ENCODE measurements at regions not wholly inside any gene's neighbourhood (a gene's known extent, or its start where the extent isn't known, plus 50 kb on each side); places are given as distances from the start of the nearest gene placed in this dataset.

- WGBS (ENCODE audit: low lambda C conversion rate), result 70% methylated on average over 11 of the region's 11 CpGs
- H3F3A ChIP-seq (replicated peaks; ENCODE audit: insufficient read depth), result no peaks in the 10 kb centered on the region
- H3K9ac ChIP-seq, result no peak overlapping the region
- H3K4me2 ChIP-seq, result no peak overlapping the region
- H3K4me1 ChIP-seq (ENCODE audit: control insufficient read depth in 1 of 2, insufficient read depth in 2 of 2, low read depth in 1 of 2, low read length in 1 of 2), result peaks cover 0 to 16% of the 10 kb centered on the region in 2 experiments; a peak in 1 of 4 replicates
- no peak overlapping the region for H3K27ac ChIP-seq (ENCODE audit: low read depth in 2 of 2, low read length in 1 of 2)
- TF ChIP-seq RAD21 (IDR thresholded peaks at IDR 0.05; ENCODE audit: low read length), result no peak
- TF ChIP-seq NRF1 (IDR thresholded peaks at IDR 0.05; ENCODE audit: low read depth, low read length), result no peak
- no peak for TF ChIP-seq CHD2 (IDR thresholded peaks at IDR 0.05; ENCODE audit: low read length, partially characterized antibody)
- no peak for TF ChIP-seq REST (IDR thresholded peaks at IDR 0.05; ENCODE audit: low read depth, low read length)
- no peak for TF ChIP-seq EZH2phosphoT487 (IDR thresholded peaks at IDR 0.05; ENCODE audit: borderline replicate concordance, low read depth)
- no peak for TF ChIP-seq USF1 (IDR thresholded peaks at IDR 0.05; ENCODE audit: borderline replicate concordance, low read depth)
- TF ChIP-seq JUND (IDR thresholded peaks at IDR 0.05), result no peak
- no peak for TF ChIP-seq MAX (IDR thresholded peaks at IDR 0.05; ENCODE audit: low read depth)
- no peak for TF ChIP-seq EP300 (IDR thresholded peaks at IDR 0.05; ENCODE audit: borderline replicate concordance in 1 of 2, low read depth in 1 of 2, low read length in 1 of 2)
- TF ChIP-seq USF2 (IDR thresholded peaks at IDR 0.05; ENCODE audit: borderline replicate concordance, low read depth, low read length), result no peak
- TF ChIP-seq YY1 (IDR thresholded peaks at IDR 0.05; ENCODE audit: low read depth), result no peak
- TF ChIP-seq RFX5 (IDR thresholded peaks at IDR 0.05; ENCODE audit: low read length), result no peak
- no peak for TF ChIP-seq FOXM1 (IDR thresholded peaks at IDR 0.05; ENCODE audit: low read depth)
- TF ChIP-seq GABPA (IDR thresholded peaks at IDR 0.05; ENCODE audit: low read depth), result no peak
- TF ChIP-seq IRF3 (IDR thresholded peaks at IDR 0.05; ENCODE audit: low read depth, low read length), result no peak
- no peak for TF ChIP-seq POLR2AphosphoS5 (IDR thresholded peaks at IDR 0.05; ENCODE audit: low read depth, low read length)
- no peak for TF ChIP-seq TCF12 (IDR thresholded peaks at IDR 0.05)
- H3K27me3 ChIP-seq (ENCODE audit: insufficient read depth), result no peaks in the 10 kb centered on the region; the same call in 1 of the 2 replicates
- no peak for DNase-seq
- no peaks in the 10 kb centered on the region for H4K20me1 ChIP-seq (ENCODE audit: insufficient read depth)
- no peak overlapping the region for H2AFZ ChIP-seq (ENCODE audit: low read depth)
- no peaks in the 10 kb centered on the region for H3K79me2 ChIP-seq (ENCODE audit: insufficient read depth)
- POLR2A ChIA-PET, result no interaction called here
- no peaks in the 10 kb centered on the region for H3K9me2 ChIP-seq
- H3K4me3 ChIP-seq (ENCODE audit: low read depth in 2 of 2, low read length in 1 of 2), result no peak overlapping the region
- H3K9me3 ChIP-seq, result no peaks in the 10 kb centered on the region
- CTCF ChIA-PET, result interaction anchor here (1.1 to 2.5 kb wide), 5 partner anchors 10 to 250 kb away, joined by 3 to 8 read pairs (median 4); no protein-coding TSS in a partner anchor
- H3K36me3 ChIP-seq (replicated peaks in 1 of 2; ENCODE audit: control insufficient read depth in 1 of 2, insufficient read depth in 2 of 2, low read length in 1 of 2), result no peaks in the 10 kb centered on the region
These were observed 214.9 kb upstream of the KCNG1 start for GRCh38 chr20:51237791-51238190.

Measured in SK-N-SH (cell line).